ENCODE measurements at regions not wholly inside any gene's neighbourhood (a gene's known extent, or its start where the extent isn't known, plus 50 kb on each side); places are given as distances from the start of the nearest gene placed in this dataset.

DNA sequence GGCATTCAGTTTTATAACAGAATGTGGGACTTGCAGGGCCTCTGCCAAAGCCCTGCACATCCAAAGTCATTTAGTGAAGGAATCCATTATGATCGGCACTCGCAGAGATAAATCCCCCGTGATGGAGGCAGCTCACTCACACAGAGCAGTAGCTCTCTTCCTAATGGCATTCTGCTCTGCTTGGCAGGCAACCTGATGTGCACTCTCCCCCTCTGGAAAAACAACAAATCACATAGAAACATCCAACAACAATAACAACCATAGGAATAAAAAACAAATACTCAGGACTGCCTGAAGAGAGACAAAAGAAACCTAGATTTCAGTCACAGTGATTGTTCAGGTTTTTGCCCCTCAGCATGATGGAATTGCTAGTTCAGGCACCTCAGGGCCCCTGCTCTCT, 59.7 kb downstream of the NAA11 start:
- no peak for DNase-seq (ENCODE audit: unreplicated experiment)
- Mint-ChIP-seq H3K4me3 (ENCODE audit: unreplicated experiment) (no peak overlapping the region), H3K36me3 (ENCODE audit: insufficient read depth, unreplicated experiment) (no peaks in the 10 kb centered on the region), H3K27ac (ENCODE audit: low read depth, unreplicated experiment) (no peak overlapping the region), H3K27me3 (ENCODE audit: insufficient read depth, unreplicated experiment) (no peaks in the 10 kb centered on the region), H3K4me1 (ENCODE audit: insufficient read depth, unreplicated experiment) (no peaks in the 10 kb centered on the region), H3K9me3 (ENCODE audit: unreplicated experiment) (no peaks in the 10 kb centered on the region)
- POLR2A ChIA-PET = interaction anchor here (0.7 kb wide), 1 partner anchor 9 kb away, joined by 3 read pairs; no protein-coding TSS in a partner anchor
- CTCF ChIA-PET = no interaction called here
- intact Hi-C loops (cut with micrococcal nuclease) = no loop called here
- BruUV-seq (replicated peaks) = no TSS peak
- TF ChIP-seq, protein P1, sequence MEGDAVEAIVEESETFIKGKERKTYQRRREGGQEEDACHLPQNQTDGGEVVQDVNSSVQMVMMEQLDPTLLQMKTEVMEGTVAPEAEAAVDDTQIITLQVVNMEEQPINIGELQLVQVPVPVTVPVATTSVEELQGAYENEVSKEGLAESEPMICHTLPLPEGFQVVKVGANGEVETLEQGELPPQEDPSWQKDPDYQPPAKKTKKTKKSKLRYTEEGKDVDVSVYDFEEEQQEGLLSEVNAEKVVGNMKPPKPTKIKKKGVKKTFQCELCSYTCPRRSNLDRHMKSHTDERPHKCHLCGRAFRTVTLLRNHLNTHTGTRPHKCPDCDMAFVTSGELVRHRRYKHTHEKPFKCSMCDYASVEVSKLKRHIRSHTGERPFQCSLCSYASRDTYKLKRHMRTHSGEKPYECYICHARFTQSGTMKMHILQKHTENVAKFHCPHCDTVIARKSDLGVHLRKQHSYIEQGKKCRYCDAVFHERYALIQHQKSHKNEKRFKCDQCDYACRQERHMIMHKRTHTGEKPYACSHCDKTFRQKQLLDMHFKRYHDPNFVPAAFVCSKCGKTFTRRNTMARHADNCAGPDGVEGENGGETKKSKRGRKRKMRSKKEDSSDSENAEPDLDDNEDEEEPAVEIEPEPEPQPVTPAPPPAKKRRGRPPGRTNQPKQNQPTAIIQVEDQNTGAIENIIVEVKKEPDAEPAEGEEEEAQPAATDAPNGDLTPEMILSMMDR (IDR thresholded peaks at IDR 0.05; ENCODE audit: unreplicated experiment) = no peak

DNA sequence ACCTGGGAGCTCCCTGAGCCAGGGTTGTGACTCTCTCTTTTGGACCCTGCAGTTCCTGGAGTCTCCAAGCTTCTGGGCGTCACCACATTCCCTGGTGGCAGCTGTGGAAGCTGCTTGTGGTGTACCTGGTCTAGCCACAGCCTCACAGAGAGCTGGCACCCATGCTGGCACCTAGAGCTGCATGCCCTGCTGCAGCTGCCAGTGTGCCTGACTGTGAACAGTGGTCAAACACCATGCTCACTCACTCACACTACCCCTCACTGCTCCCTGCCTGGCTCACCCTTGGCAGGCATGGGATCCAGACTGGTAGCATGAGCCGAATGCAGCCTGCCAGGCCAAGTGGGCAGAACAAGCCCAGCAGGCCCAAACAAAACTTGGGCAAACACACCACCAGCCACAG, 66.6 kb downstream of the NAA11 start:
- ChIA-PET CTCF (interaction anchor here (0.9 to 1.6 kb wide), 2 partner anchors 18 to 42 kb away, joined by 3 to 4 read pairs; no protein-coding TSS in a partner anchor), POLR2A (interaction anchor here (0.9 kb wide), 1 partner anchor 30 kb away, joined by 3 read pairs; no protein-coding TSS in a partner anchor)
- intact Hi-C loops (cut with micrococcal nuclease) = no loop called here
- H3K27me3 Mint-ChIP-seq (ENCODE audit: insufficient read depth, unreplicated experiment) = no peaks in the 10 kb centered on the region
- DNase-seq (ENCODE audit: unreplicated experiment) = no peak
- no peak overlapping the region for H3K4me3 Mint-ChIP-seq (ENCODE audit: unreplicated experiment)
- TF ChIP-seq, protein P1 (IDR thresholded peaks at IDR 0.05; ENCODE audit: unreplicated experiment) = no peak
- no TSS peak for BruUV-seq (replicated peaks)
- H3K27ac Mint-ChIP-seq (ENCODE audit: low read depth, unreplicated experiment) = no peak overlapping the region
- no peaks in the 10 kb centered on the region for H3K9me3 Mint-ChIP-seq (ENCODE audit: unreplicated experiment)
- no peaks in the 10 kb centered on the region for H3K36me3 Mint-ChIP-seq (ENCODE audit: insufficient read depth, unreplicated experiment)
- no peaks in the 10 kb centered on the region for H3K4me1 Mint-ChIP-seq (ENCODE audit: insufficient read depth, unreplicated experiment)

DNA sequence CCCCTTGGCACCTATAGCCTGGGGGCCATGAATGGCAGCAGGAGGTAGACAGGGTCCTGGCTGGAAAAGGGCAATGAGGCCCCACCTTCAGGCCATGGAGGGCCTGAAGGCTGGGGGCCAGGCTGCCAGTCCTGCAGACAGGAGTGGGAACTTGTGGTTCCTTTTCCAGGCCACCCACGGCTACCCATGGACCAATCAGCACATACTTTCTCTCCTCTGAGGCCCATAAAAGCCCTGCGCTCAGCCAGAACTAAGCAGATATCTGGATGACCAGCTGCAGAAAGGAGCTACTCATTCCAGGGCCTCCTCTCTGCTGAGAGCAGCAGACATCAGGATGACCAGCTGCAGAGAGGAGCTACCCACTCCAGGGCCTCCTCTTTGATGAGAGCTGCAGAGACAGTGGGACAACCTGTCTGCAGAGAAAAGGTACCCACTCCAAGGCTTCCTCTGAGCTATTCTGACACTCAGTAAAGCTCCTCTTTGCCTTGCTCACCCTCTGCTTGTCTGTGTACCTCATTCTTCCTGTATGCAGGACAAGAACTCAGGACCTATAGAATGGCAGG, 67.2 kb downstream of the NAA11 start:
- POLR2A ChIA-PET = interaction anchor here (0.9 kb wide), 1 partner anchor 31 kb away, joined by 3 read pairs; no protein-coding TSS in a partner anchor
- H3K36me3 Mint-ChIP-seq (ENCODE audit: insufficient read depth, unreplicated experiment) = no peaks in the 10 kb centered on the region
- no peaks in the 10 kb centered on the region for H3K9me3 Mint-ChIP-seq (ENCODE audit: unreplicated experiment)
- no peaks in the 10 kb centered on the region for H3K27me3 Mint-ChIP-seq (ENCODE audit: insufficient read depth, unreplicated experiment)
- no peak for DNase-seq (ENCODE audit: unreplicated experiment)
- BruUV-seq (replicated peaks) = no TSS peak
- TF ChIP-seq, protein P1 (IDR thresholded peaks at IDR 0.05; ENCODE audit: unreplicated experiment) = no peak
- CTCF ChIA-PET = interaction anchor here (0.9 to 1.6 kb wide), 2 partner anchors 17 to 43 kb away, joined by 3 to 4 read pairs; no protein-coding TSS in a partner anchor
- intact Hi-C loops (cut with micrococcal nuclease) = no loop called here
- no peaks in the 10 kb centered on the region for H3K4me1 Mint-ChIP-seq (ENCODE audit: insufficient read depth, unreplicated experiment)
- H3K4me3 Mint-ChIP-seq (ENCODE audit: unreplicated experiment) = no peak overlapping the region
- no peak overlapping the region for H3K27ac Mint-ChIP-seq (ENCODE audit: low read depth, unreplicated experiment)

DNA sequence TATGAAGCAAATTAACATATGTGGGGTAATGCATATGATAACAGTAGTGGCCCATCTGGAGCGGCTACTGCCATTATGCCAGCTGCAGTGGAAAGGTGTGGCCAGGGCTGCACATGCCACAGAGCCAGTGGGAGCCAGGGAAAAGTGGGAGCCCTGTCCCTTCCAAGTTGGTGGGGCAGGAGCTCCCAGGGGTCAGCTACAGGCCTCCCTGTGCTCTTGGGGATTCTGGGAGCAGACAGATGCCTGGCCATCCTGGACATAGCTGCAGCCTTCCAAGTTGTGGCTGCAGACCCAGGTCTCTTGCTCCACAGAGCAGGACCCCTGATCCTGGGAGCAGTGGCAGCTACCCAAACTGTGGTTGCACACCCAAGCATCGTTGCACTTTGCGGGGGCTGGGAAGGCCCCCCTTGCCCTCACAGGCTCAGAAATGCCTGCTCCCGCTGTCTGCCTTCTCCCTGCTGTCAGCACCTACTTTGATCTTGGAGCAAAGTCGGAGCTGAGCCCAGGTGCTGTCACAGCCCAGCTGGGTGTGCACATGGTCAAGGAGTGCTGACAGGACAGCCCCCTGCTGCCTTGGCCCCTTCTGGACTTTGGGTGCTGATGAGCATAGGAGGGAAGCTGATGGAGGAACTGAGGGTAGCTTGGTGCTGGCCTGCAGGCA, 67.8 kb downstream of the NAA11 start:
- Mint-ChIP-seq H3K27me3 (ENCODE audit: insufficient read depth, unreplicated experiment) (no peaks in the 10 kb centered on the region), H3K36me3 (ENCODE audit: insufficient read depth, unreplicated experiment) (no peaks in the 10 kb centered on the region), H3K4me3 (ENCODE audit: unreplicated experiment) (no peak overlapping the region), H3K9me3 (ENCODE audit: unreplicated experiment) (no peaks in the 10 kb centered on the region), H3K4me1 (ENCODE audit: insufficient read depth, unreplicated experiment) (no peaks in the 10 kb centered on the region), H3K27ac (ENCODE audit: low read depth, unreplicated experiment) (no peak overlapping the region)
- intact Hi-C loops (cut with micrococcal nuclease) = no loop called here
- no TSS peak for BruUV-seq (replicated peaks)
- ChIA-PET POLR2A (interaction anchor here (0.9 kb wide), 1 partner anchor 31 kb away, joined by 3 read pairs; no protein-coding TSS in a partner anchor), CTCF (interaction anchor here (1.6 kb wide), 1 partner anchor 43 kb away, joined by 4 read pairs; no protein-coding TSS in a partner anchor)
- TF ChIP-seq, protein P1 (IDR thresholded peaks at IDR 0.05; ENCODE audit: unreplicated experiment) = no peak
- DNase-seq (ENCODE audit: unreplicated experiment) = no peak

Measured in MCF 10A (cell line).